ENCODE measurements at regions not wholly inside any gene's neighbourhood (a gene's known extent, or its start where the extent isn't known, plus 50 kb on each side); places are given as distances from the start of the nearest gene placed in this dataset.
A peak's percentile ranks its signal among the peaks of the same experiment; 100 is the strongest.

DNA sequence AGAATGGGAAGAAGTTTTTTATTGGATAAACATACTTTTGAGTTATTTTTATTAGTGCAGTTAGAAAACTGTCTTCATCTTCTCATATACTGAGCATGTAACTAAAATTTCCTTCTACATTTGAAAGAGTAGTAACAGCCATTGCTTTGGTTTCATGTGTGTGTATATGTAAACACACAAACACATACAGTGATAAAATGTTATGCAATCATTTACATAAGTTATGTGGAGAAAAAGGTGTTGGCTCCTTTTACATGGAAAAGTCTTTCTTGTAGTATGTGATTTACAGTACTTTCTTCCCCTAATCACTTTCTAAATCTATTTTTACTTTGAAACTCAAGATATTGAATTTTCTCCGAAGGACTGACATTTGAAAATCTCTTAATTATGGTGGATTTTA lies 194.3 kb upstream of the PACRGL start:
- peaks cover 12% of the 10 kb centered on the region for H3K4me1 ChIP-seq (ENCODE audit: insufficient read depth, poor library complexity, severe bottlenecking)
- no peak for DNase-seq (ENCODE audit: low spot score)

DNA sequence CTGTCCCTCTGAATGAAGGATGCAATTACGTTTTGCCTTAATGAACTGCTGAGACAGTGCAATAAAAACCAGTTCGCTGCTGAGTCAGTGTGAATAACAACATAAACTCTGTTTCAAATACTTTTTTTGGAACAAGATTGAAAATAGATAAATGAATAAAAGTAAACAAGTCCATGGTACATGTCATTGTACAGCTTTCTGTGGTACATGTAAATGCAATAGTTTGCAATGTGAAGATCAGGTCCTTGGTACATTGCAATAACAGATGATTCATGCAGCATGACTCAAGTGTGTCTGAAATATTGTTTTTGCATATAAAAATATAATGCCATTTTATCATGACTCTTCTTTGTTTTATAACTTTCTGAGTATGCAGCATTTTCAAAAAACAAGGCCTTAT lies 193.4 kb upstream of the PACRGL start:
- no peaks in the 10 kb centered on the region for H3K36me3 ChIP-seq (ENCODE audit: low read depth)
- TF ChIP-seq, protein P1, sequence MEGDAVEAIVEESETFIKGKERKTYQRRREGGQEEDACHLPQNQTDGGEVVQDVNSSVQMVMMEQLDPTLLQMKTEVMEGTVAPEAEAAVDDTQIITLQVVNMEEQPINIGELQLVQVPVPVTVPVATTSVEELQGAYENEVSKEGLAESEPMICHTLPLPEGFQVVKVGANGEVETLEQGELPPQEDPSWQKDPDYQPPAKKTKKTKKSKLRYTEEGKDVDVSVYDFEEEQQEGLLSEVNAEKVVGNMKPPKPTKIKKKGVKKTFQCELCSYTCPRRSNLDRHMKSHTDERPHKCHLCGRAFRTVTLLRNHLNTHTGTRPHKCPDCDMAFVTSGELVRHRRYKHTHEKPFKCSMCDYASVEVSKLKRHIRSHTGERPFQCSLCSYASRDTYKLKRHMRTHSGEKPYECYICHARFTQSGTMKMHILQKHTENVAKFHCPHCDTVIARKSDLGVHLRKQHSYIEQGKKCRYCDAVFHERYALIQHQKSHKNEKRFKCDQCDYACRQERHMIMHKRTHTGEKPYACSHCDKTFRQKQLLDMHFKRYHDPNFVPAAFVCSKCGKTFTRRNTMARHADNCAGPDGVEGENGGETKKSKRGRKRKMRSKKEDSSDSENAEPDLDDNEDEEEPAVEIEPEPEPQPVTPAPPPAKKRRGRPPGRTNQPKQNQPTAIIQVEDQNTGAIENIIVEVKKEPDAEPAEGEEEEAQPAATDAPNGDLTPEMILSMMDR (IDR thresholded peaks at IDR 0.05; ENCODE audit: poor library complexity, severe bottlenecking) = no peak
- no peak for DNase-seq (ENCODE audit: low spot score)
- H3K9me3 ChIP-seq (ENCODE audit: severe bottlenecking) = no peaks in the 10 kb centered on the region
- H3K4me1 ChIP-seq (ENCODE audit: insufficient read depth, poor library complexity, severe bottlenecking) = peaks cover 13% of the 10 kb centered on the region
- peak; percentile 94 for ATAC-seq (ENCODE audit: low read depth)
- H3K27me3 ChIP-seq (ENCODE audit: insufficient read depth, poor library complexity, severe bottlenecking) = no peaks in the 10 kb centered on the region
- H3K4me3 ChIP-seq (ENCODE audit: severe bottlenecking) = no peak overlapping the region
- H3K27ac ChIP-seq (ENCODE audit: poor library complexity, severe bottlenecking) = no peak overlapping the region

More for the DNA sequence above, 194.3 kb upstream of the PACRGL start:
- H3K27ac ChIP-seq (ENCODE audit: poor library complexity, severe bottlenecking) = no peak overlapping the region
- H3K9me3 ChIP-seq (ENCODE audit: severe bottlenecking) = no peaks in the 10 kb centered on the region
- no peak for ATAC-seq (ENCODE audit: low read depth)
- TF ChIP-seq, protein P1 (IDR thresholded peaks at IDR 0.05; ENCODE audit: poor library complexity, severe bottlenecking) = no peak
- H3K27me3 ChIP-seq (ENCODE audit: insufficient read depth, poor library complexity, severe bottlenecking) = no peaks in the 10 kb centered on the region
- no peaks in the 10 kb centered on the region for H3K36me3 ChIP-seq (ENCODE audit: low read depth)
- no peak overlapping the region for H3K4me3 ChIP-seq (ENCODE audit: severe bottlenecking)

DNA sequence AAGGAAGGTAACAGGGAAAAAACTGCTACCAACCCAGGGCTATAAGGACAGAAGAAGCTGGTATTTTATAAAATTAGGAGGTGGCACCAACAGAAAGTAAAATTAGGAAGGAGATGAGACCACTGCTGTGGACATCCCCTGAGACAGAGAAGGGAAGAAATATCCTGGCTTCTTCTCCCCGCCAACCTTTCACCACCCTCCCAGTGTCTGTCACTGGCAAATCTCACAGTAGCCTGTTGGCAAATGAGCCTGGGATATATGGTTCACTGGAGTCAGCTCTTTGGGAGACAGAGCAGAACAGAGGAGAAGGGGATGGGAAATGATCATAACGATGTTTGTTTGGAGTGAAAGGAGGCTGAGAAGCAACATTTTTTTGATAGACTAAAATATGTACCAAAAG lies 190.9 kb upstream of the PACRGL start:
- no peak for DNase-seq (ENCODE audit: low spot score)
- TF ChIP-seq, protein P1 (IDR thresholded peaks at IDR 0.05; ENCODE audit: poor library complexity, severe bottlenecking) = no peak
- ATAC-seq (ENCODE audit: low read depth) = no peak

DNA sequence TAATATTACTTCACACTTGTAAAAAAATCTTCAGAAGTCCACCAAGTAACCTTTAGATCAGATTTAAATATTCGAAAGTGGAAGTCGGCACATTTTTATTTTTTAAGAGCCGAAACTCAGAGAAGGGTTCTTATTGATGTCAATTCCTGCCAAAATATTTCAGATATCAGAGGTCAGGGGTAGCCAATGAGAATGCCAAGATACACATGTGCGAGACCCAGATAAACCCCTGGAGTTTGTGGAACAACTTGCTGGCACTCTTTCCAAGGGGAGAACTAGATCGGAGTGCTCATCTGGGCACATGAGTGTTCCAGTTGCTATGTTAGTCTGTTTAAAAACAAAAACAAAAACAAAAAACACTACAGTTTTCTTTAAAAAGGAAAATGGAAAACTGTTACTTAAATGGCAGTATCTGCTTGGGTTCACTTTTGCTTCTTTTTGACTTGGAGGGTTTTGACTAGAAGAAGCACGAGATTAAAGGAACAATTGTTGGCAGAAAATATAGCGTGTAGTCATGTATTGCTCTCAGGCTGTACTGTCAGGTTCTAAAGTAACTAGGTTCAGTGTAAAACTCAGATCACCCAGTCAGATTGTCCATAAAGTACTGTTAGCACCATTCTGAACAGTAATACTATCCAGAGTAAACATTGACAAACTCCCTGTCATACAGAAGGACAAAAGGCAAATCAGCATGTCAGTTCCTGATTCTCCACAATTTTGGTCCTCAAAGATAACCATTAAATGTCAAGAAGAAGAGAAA lies 188.0 kb upstream of the PACRGL start:
- peak; percentile 82 for ATAC-seq (ENCODE audit: low read depth)

More for the DNA sequence above, 190.9 kb upstream of the PACRGL start:
- no peak overlapping the region for H3K4me3 ChIP-seq (ENCODE audit: severe bottlenecking)
- no peaks in the 10 kb centered on the region for H3K36me3 ChIP-seq (ENCODE audit: low read depth)
- H3K27me3 ChIP-seq (ENCODE audit: insufficient read depth, poor library complexity, severe bottlenecking) = no peaks in the 10 kb centered on the region
- H3K4me1 ChIP-seq (ENCODE audit: insufficient read depth, poor library complexity, severe bottlenecking) = peaks cover 19% of the 10 kb centered on the region
- H3K9me3 ChIP-seq (ENCODE audit: severe bottlenecking) = no peaks in the 10 kb centered on the region
- H3K27ac ChIP-seq (ENCODE audit: poor library complexity, severe bottlenecking) = no peak overlapping the region

More for the DNA sequence above, 188.0 kb upstream of the PACRGL start:
- H3K9me3 ChIP-seq (ENCODE audit: severe bottlenecking) = no peaks in the 10 kb centered on the region
- H3K4me3 ChIP-seq (ENCODE audit: severe bottlenecking) = no peak overlapping the region
- H3K4me1 ChIP-seq (ENCODE audit: insufficient read depth, poor library complexity, severe bottlenecking) = peaks cover 7% of the 10 kb centered on the region
- TF ChIP-seq, protein P1 (IDR thresholded peaks at IDR 0.05; ENCODE audit: poor library complexity, severe bottlenecking) = no peak
- H3K36me3 ChIP-seq (ENCODE audit: low read depth) = no peaks in the 10 kb centered on the region
- DNase-seq (ENCODE audit: low spot score) = no peak
- H3K27me3 ChIP-seq (ENCODE audit: insufficient read depth, poor library complexity, severe bottlenecking) = no peaks in the 10 kb centered on the region
- no peak overlapping the region for H3K27ac ChIP-seq (ENCODE audit: poor library complexity, severe bottlenecking)

Data from RWPE2 (cell line).